ENCODE measurements at regions not wholly inside any gene's neighbourhood (a gene's known extent, or its start where the extent isn't known, plus 50 kb on each side); places are given as distances from the start of the nearest gene placed in this dataset.

DNA sequence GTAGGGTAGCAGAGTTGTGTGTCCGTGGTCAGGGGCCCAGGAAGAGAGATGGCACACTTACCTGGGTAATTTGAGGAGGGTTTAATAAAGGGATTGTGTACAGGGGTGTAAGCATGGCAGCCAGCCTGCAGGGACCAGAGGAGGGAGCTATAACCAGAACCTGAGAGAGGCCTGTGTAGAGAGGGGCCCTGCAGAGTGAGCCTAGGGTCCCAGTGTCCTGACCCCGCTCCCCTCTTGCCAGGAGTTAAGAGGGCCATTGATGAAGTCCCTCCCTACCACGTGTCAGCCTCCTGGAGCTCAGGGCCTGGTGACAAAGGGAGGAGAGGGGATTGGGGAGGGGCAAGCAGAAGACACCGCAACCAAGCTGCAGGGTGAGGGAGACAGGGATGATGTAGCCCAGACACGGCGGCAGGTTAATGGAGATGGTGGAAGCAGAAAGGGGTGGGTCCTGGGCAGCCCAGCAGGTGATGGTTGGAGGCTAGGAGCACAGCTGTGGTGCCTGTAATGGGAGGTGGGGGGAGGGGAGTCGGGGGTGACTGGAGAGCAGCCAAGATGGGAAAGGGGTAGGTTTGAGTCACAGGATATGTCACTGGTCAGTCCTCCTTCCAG lies 165.4 kb upstream of the TOPAZ1 start:
- POLR2A ChIA-PET, result no interaction called here
- in situ Hi-C loops (cut with HindIII; ENCODE audit: low pct_unique_long_range_greater_than_20kb, low sequenced_read_pairs), result no loop called here
- CTCF ChIA-PET, result no interaction called here
- Histone ChIP-seq H3K4me1 (ENCODE audit: control insufficient read depth, insufficient read depth, low read length) (no peaks in the 10 kb centered on the region), H3K9me3 (ENCODE audit: control insufficient read depth, insufficient read depth, low read depth, low read length) (no peaks in the 10 kb centered on the region), H3K4me3 (ENCODE audit: low read depth in 2 of 2, low read length in 2 of 2) (no peak overlapping the region), H3K36me3 (ENCODE audit: control insufficient read depth, insufficient read depth, low read length) (no peaks in the 10 kb centered on the region), H3K27me3 (ENCODE audit: control insufficient read depth, insufficient read depth, low read length) (peaks cover 4% of the 10 kb centered on the region; the same call in 1 of the 2 replicates), H3K27ac (ENCODE audit: low read length) (no peak overlapping the region)
- no peak for ATAC-seq
- intact Hi-C loops (cut with micrococcal nuclease; ENCODE audit: unreplicated experiment), result no loop called here
- TF ChIP-seq TCF7L2 (IDR thresholded peaks at IDR 0.05; ENCODE audit: low read depth, low read length) (no peak), REST (IDR thresholded peaks at IDR 0.05; ENCODE audit: insufficient read depth in 1 of 2, low read depth in 2 of 2, low read length in 1 of 2) (no peak), SIN3A (IDR thresholded peaks at IDR 0.05; ENCODE audit: borderline replicate concordance, insufficient read depth, low read depth, low read length) (no peak), CTCF (IDR thresholded peaks at IDR 0.05) (no peak), POLR2AphosphoS5 (IDR thresholded peaks at IDR 0.05; ENCODE audit: low read depth, low read length) (no peak)
- BruUV-seq (replicated peaks), result no TSS peak
- DNase-seq (ENCODE audit: low read depth, low spot score), result no peak

DNA sequence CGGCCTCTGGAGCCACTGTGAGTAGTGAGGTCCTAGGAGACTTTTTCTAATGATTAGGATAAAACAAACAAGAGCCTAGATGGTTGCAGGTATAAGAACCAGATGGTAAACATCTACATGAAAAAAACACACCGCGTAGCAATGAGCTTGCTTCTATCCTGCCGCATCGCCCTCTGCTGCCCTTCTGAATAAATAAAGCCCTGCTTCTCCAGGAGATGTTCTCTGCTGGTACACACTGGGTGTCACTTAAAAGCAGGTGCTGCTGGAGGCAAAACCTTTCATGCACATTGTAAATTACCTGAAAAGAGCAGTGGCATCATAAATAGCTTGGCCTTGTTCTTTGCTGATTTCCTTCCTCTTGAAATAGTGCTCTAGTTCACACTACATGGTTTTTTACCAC lies 164.4 kb upstream of the TOPAZ1 start:
- DNase-seq (ENCODE audit: low read depth, low spot score), result no peak

More for the DNA sequence above, 164.4 kb upstream of the TOPAZ1 start:
- H3K4me3 ChIP-seq (ENCODE audit: low read depth in 2 of 2, low read length in 2 of 2), result no peak overlapping the region
- in situ Hi-C loops (cut with HindIII; ENCODE audit: low pct_unique_long_range_greater_than_20kb, low sequenced_read_pairs), result no loop called here
- no peak overlapping the region for H3K27ac ChIP-seq (ENCODE audit: low read length)
- H3K4me1 ChIP-seq (ENCODE audit: control insufficient read depth, insufficient read depth, low read length), result no peaks in the 10 kb centered on the region
- no peak for ATAC-seq
- peak; percentile 25 for TF ChIP-seq CTCF (IDR thresholded peaks at IDR 0.05)
- TF ChIP-seq TCF7L2 (IDR thresholded peaks at IDR 0.05; ENCODE audit: low read depth, low read length), result no peak
- ChIA-PET POLR2A (no interaction called here), CTCF (no interaction called here)
- no peaks in the 10 kb centered on the region for H3K36me3 ChIP-seq (ENCODE audit: control insufficient read depth, insufficient read depth, low read length)
- BruUV-seq (replicated peaks), result no TSS peak
- no peaks in the 10 kb centered on the region for H3K9me3 ChIP-seq (ENCODE audit: control insufficient read depth, insufficient read depth, low read depth, low read length)
- H3K27me3 ChIP-seq (ENCODE audit: control insufficient read depth, insufficient read depth, low read length), result peaks cover 4% of the 10 kb centered on the region; the same call in 1 of the 2 replicates
- intact Hi-C loops (cut with micrococcal nuclease; ENCODE audit: unreplicated experiment), result no loop called here

Data from Panc1 (cell line).